Loucy (cell line): ENCODE measurements at regions not wholly inside any gene's neighbourhood (a gene's known extent, or its start where the extent isn't known, plus 50 kb on each side); places are given as distances from the start of the nearest gene placed in this dataset.

Source experiments
- H2AFZ ChIP-seq: fragments of 200-600 bp; sonication (generic); 2 replicates; pipeline ENCODE4 v1.6.0; 2016; ENCODE audit warnings: antibody characterized with exemption, mild to moderate bottlenecking, low read length, moderate library complexity
- H3F3A ChIP-seq: fragments of 200-600 bp; 2 replicates; pipeline ENCODE4 v1.6.0; 2016; ENCODE audit warnings: antibody characterized with exemption, low read depth, mild to moderate bottlenecking
- H3K27me3 ChIP-seq: fragments of 200-600 bp; sonication (generic); 2 replicates; pipeline ENCODE4 v1.6.1; 2014; ENCODE audit warnings: low read length, mild to moderate bottlenecking; ENCODE audit not compliant: insufficient read depth, poor library complexity, severe bottlenecking
- H3K36me3 ChIP-seq: fragments of 200-600 bp; sonication (generic); 2 replicates; pipeline ENCODE4 v1.6.1; 2016; ENCODE audit warnings: low read length; ENCODE audit not compliant: insufficient read depth
- H3K4me1 ChIP-seq: fragments of 200-600 bp; sonication (generic); 2 replicates; pipeline ENCODE4 v1.5.1; 2014; ENCODE audit warnings: low read length, mild to moderate bottlenecking; ENCODE audit not compliant: insufficient read depth, poor library complexity, severe bottlenecking
- H3K4me2 ChIP-seq: fragments of 200-600 bp; sonication (generic); 2 replicates; pipeline ENCODE4 v1.6.0; 2014; ENCODE audit warnings: antibody characterized with exemption, low read length, low read depth, mild to moderate bottlenecking; ENCODE audit not compliant: poor library complexity, severe bottlenecking
- H3K4me3 ChIP-seq: fragments of 200-600 bp; sonication (generic); 2 replicates; pipeline ENCODE4 v1.5.1; 2014; ENCODE audit warnings: low read length, mild to moderate bottlenecking, mixed read lengths; ENCODE audit not compliant: poor library complexity, severe bottlenecking
- H3K79me2 ChIP-seq: fragments of 200-600 bp; sonication (generic); 2 replicates; pipeline ENCODE4 v1.6.1; 2014; ENCODE audit warnings: low read length; ENCODE audit not compliant: insufficient read depth
- H3K9ac ChIP-seq: fragments of 200-600 bp; sonication (generic); 2 replicates; pipeline ENCODE4 v1.6.0; 2014; ENCODE audit warnings: mild to moderate bottlenecking, low read depth, low read length, moderate library complexity; ENCODE audit not compliant: poor library complexity, severe bottlenecking
- H3K9me2 ChIP-seq: fragments of 200-600 bp; sonication (generic); replicated peaks from 2 replicates; pipeline ENCODE4 v1.6.1; 2016; ENCODE audit warnings: low read depth, low read length, mixed read lengths
- H3K9me3 ChIP-seq: fragments of 200-600 bp; sonication (generic); 2 replicates; pipeline ENCODE4 v1.6.1; 2014; ENCODE audit warnings: mild to moderate bottlenecking, antibody characterized with exemption, low read length, low read depth; ENCODE audit not compliant: insufficient read depth
- H4K20me1 ChIP-seq: fragments of 200-600 bp; sonication (generic); 2 replicates; pipeline ENCODE4 v1.6.0; 2014; ENCODE audit warnings: antibody characterized with exemption, low read length, mild to moderate bottlenecking; ENCODE audit not compliant: insufficient read depth, poor library complexity, severe bottlenecking
- EZH2phosphoT487 ChIP-seq: fragments of 200-600 bp; IDR thresholded peaks from 2 replicates; pipeline ENCODE4 v1.6.1; 2018; ENCODE audit warnings: antibody characterized with exemption, mild to moderate bottlenecking, moderate library complexity, borderline replicate concordance
- TF ChIP-seq, protein P1 (sequence below): fragments of 200-600 bp; sonication (generic); conservative IDR thresholded peaks from 2 replicates; pipeline ENCODE4 v1.5.1; 2014; ENCODE audit warnings: mild to moderate bottlenecking, antibody characterized with exemption, low read length

GRCh38 chr18:51890762-51891161 lies 449.2 kb upstream of the DCC start:
- Histone ChIP-seq H3K79me2 (no peaks in the 10 kb centered on the region), H3K36me3 (no peaks in the 10 kb centered on the region), H3K27me3 (no peaks in the 10 kb centered on the region), H2AFZ (no peak overlapping the region), H3K4me3 (no peak overlapping the region), H4K20me1 (no peaks in the 10 kb centered on the region), H3K9me3 (no peaks in the 10 kb centered on the region), H3F3A (no peaks in the 10 kb centered on the region), H3K9me2 (no peaks in the 10 kb centered on the region), H3K9ac (no peak overlapping the region), H3K4me1 (no peaks in the 10 kb centered on the region), H3K4me2 (no peak overlapping the region)
- TF ChIP-seq, protein P1, sequence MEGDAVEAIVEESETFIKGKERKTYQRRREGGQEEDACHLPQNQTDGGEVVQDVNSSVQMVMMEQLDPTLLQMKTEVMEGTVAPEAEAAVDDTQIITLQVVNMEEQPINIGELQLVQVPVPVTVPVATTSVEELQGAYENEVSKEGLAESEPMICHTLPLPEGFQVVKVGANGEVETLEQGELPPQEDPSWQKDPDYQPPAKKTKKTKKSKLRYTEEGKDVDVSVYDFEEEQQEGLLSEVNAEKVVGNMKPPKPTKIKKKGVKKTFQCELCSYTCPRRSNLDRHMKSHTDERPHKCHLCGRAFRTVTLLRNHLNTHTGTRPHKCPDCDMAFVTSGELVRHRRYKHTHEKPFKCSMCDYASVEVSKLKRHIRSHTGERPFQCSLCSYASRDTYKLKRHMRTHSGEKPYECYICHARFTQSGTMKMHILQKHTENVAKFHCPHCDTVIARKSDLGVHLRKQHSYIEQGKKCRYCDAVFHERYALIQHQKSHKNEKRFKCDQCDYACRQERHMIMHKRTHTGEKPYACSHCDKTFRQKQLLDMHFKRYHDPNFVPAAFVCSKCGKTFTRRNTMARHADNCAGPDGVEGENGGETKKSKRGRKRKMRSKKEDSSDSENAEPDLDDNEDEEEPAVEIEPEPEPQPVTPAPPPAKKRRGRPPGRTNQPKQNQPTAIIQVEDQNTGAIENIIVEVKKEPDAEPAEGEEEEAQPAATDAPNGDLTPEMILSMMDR, result no peak
- TF ChIP-seq EZH2phosphoT487, result no peak

- H3K9ac ChIP-seq, result no peak overlapping the region
- H3K9me3 ChIP-seq, result no peaks in the 10 kb centered on the region
- H3F3A ChIP-seq, result no peaks in the 10 kb centered on the region
- H4K20me1 ChIP-seq, result no peaks in the 10 kb centered on the region
- H3K79me2 ChIP-seq, result no peaks in the 10 kb centered on the region
- no peaks in the 10 kb centered on the region for H3K27me3 ChIP-seq
- H2AFZ ChIP-seq, result no peak overlapping the region
- H3K4me2 ChIP-seq, result no peak overlapping the region
- H3K4me3 ChIP-seq, result no peak overlapping the region
- no peaks in the 10 kb centered on the region for H3K36me3 ChIP-seq
- H3K9me2 ChIP-seq, result no peaks in the 10 kb centered on the region
- TF ChIP-seq, protein P1, result no peak
- TF ChIP-seq EZH2phosphoT487, result no peak
- H3K4me1 ChIP-seq, result no peaks in the 10 kb centered on the region
Observed at GRCh38 chr18:51891876-51892275, 448.1 kb upstream of the DCC start.

GRCh38 chr18:51897884-51898283 lies 442.1 kb upstream of the DCC start:
- no peaks in the 10 kb centered on the region for H3K9me2 ChIP-seq

More at GRCh38 chr18:51897884-51898283, 442.1 kb upstream of the DCC start:
- Histone ChIP-seq H3F3A (no peaks in the 10 kb centered on the region), H3K4me2 (no peak overlapping the region), H3K9ac (no peak overlapping the region), H3K9me3 (no peaks in the 10 kb centered on the region), H3K27me3 (no peaks in the 10 kb centered on the region), H3K79me2 (no peaks in the 10 kb centered on the region), H2AFZ (no peak overlapping the region), H3K4me1 (no peaks in the 10 kb centered on the region), H3K4me3 (no peak overlapping the region), H4K20me1 (no peaks in the 10 kb centered on the region), H3K36me3 (no peaks in the 10 kb centered on the region)
- TF ChIP-seq, protein P1, result no peak
- TF ChIP-seq EZH2phosphoT487, result no peak
